ENCODE measurements at regions not wholly inside any gene's neighbourhood (a gene's known extent, or its start where the extent isn't known, plus 50 kb on each side); places are given as distances from the start of the nearest gene placed in this dataset.

DNA sequence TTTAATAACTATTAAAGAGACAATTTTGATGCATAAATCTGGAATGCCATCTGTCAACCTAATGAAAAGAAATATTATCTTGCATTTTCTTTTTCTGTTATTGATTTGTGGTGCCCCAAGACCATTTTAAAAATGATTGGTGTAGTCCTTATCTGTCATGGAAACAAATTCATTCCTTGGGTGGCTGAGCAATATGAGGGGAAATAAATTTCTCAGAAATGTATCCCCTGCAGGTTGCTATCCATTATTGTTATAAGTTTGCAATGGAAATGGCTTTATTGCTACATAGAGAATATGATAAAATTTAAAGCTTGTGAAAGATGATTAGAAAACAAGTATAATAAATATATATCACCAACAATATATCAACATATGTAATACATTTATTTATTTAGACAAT, 607.0 kb downstream of the DNAJB9 start:
- no peaks in the 10 kb centered on the region for H3K79me2 ChIP-seq (ENCODE audit: low read length)
- intact Hi-C loops (cut with micrococcal nuclease): no loop called here
- H3K4me2 ChIP-seq (ENCODE audit: low read length): no peak overlapping the region
- BruUV-seq (replicated peaks): no TSS peak
- H3K9me2 ChIP-seq (replicated peaks; ENCODE audit: low read length): no peaks in the 10 kb centered on the region
- TF ChIP-seq EZH2phosphoT487 (IDR thresholded peaks at IDR 0.05; ENCODE audit: borderline replicate concordance, low read length) (no peak), EZH2 (IDR thresholded peaks at IDR 0.05; ENCODE audit: low read length, unreplicated experiment) (no peak)
- TF ChIP-seq, protein P1, sequence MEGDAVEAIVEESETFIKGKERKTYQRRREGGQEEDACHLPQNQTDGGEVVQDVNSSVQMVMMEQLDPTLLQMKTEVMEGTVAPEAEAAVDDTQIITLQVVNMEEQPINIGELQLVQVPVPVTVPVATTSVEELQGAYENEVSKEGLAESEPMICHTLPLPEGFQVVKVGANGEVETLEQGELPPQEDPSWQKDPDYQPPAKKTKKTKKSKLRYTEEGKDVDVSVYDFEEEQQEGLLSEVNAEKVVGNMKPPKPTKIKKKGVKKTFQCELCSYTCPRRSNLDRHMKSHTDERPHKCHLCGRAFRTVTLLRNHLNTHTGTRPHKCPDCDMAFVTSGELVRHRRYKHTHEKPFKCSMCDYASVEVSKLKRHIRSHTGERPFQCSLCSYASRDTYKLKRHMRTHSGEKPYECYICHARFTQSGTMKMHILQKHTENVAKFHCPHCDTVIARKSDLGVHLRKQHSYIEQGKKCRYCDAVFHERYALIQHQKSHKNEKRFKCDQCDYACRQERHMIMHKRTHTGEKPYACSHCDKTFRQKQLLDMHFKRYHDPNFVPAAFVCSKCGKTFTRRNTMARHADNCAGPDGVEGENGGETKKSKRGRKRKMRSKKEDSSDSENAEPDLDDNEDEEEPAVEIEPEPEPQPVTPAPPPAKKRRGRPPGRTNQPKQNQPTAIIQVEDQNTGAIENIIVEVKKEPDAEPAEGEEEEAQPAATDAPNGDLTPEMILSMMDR (conservative IDR thresholded peaks at IDR 0.05; ENCODE audit: low read depth, low read length): no peak
- ATAC-seq: no peak
- no peaks in the 10 kb centered on the region for H3F3A ChIP-seq (ENCODE audit: low read length, unreplicated experiment)
- ChIA-PET POLR2A (ENCODE audit: unreplicated experiment) (no interaction called here), CTCF (no interaction called here)
- DNase-seq: no peak
- H3K27me3 ChIP-seq (ENCODE audit: low read length): no peaks in the 10 kb centered on the region
- H3K4me3 ChIP-seq (ENCODE audit: low read length): no peak overlapping the region
- H3K27ac ChIP-seq (ENCODE audit: low read length): no peak overlapping the region
- H3K36me3 ChIP-seq (ENCODE audit: low read depth, low read length): no peaks in the 10 kb centered on the region
- no peaks in the 10 kb centered on the region for H3K4me1 ChIP-seq (ENCODE audit: insufficient read depth, low read length)
- no peak overlapping the region for H3K9ac ChIP-seq (ENCODE audit: low read length)
- no peaks in the 10 kb centered on the region for H4K20me1 ChIP-seq (ENCODE audit: low read length)
- peaks cover 28% of the 10 kb centered on the region; the same call in 1 of the 2 replicates for H3K9me3 ChIP-seq (ENCODE audit: low read length)
- H2AFZ ChIP-seq (ENCODE audit: low read length): no peak overlapping the region

DNA sequence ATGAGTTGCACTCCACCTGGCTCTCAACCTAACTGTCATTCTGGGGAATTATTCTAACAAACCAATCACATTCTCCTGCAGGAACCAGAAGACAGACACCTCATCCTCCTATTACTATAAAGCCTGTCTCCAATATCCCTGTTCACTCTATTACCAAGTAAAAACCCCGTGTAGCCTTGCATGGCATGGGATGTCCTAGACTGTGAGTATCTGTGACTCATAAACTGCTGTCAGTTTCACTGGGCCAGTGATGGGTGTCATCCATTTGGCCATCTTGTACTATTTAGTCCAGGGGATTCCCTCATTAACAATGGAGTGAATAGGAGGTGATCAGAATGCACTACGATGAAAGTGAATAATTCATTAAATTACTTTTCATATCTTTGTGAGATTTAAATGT, 608.7 kb downstream of the DNAJB9 start:
- Histone ChIP-seq H3K36me3 (ENCODE audit: low read depth, low read length) (no peaks in the 10 kb centered on the region), H3K27ac (ENCODE audit: low read length) (no peak overlapping the region), H3K4me2 (ENCODE audit: low read length) (no peak overlapping the region), H2AFZ (ENCODE audit: low read length) (no peak overlapping the region), H3K9me2 (replicated peaks; ENCODE audit: low read length) (no peaks in the 10 kb centered on the region), H3K4me1 (ENCODE audit: insufficient read depth, low read length) (no peaks in the 10 kb centered on the region), H3K4me3 (ENCODE audit: low read length) (no peak overlapping the region), H3K27me3 (ENCODE audit: low read length) (no peaks in the 10 kb centered on the region), H3K9ac (ENCODE audit: low read length) (no peak overlapping the region), H3F3A (ENCODE audit: low read length, unreplicated experiment) (no peaks in the 10 kb centered on the region), H3K79me2 (ENCODE audit: low read length) (no peaks in the 10 kb centered on the region), H4K20me1 (ENCODE audit: low read length) (no peaks in the 10 kb centered on the region), H3K9me3 (ENCODE audit: low read length) (peaks cover 28% of the 10 kb centered on the region; the same call in 1 of the 2 replicates)
- TF ChIP-seq, protein P1 (conservative IDR thresholded peaks at IDR 0.05; ENCODE audit: low read depth, low read length): no peak
- no peak for TF ChIP-seq EZH2phosphoT487 (IDR thresholded peaks at IDR 0.05; ENCODE audit: borderline replicate concordance, low read length)
- no peak for TF ChIP-seq EZH2 (IDR thresholded peaks at IDR 0.05; ENCODE audit: low read length, unreplicated experiment)
- no peak for DNase-seq
- POLR2A ChIA-PET (ENCODE audit: unreplicated experiment): no interaction called here
- CTCF ChIA-PET: no interaction called here
- no peak for ATAC-seq
- intact Hi-C loops (cut with micrococcal nuclease): no loop called here
- no TSS peak for BruUV-seq (replicated peaks)

DNA sequence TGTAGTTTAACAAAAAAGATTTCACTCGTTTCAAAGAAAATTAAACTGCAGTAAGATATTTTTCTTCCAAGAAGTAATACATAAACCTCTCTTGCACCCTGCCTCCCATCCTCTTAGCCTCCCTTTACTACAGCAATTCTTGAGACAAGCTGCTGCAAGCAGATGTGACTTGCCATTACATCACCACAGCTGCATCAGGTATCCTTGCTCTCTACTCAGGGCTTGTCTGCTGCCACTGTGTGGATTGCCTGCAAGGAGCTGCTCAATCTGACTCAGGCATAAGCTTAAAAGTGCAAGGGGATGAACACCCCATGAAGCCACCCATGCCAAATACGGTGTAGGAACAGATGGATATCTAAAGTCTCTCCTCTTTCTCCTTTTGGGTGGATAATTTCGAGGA, 609.9 kb downstream of the DNAJB9 start:
- Histone ChIP-seq H3K9me3 (ENCODE audit: low read length) (peaks cover 28% of the 10 kb centered on the region; the same call in 1 of the 2 replicates), H3K4me1 (ENCODE audit: insufficient read depth, low read length) (no peaks in the 10 kb centered on the region), H3K9me2 (replicated peaks; ENCODE audit: low read length) (no peaks in the 10 kb centered on the region), H2AFZ (ENCODE audit: low read length) (no peak overlapping the region), H3K4me2 (ENCODE audit: low read length) (no peak overlapping the region), H3F3A (ENCODE audit: low read length, unreplicated experiment) (no peaks in the 10 kb centered on the region), H3K9ac (ENCODE audit: low read length) (no peak overlapping the region), H4K20me1 (ENCODE audit: low read length) (no peaks in the 10 kb centered on the region), H3K79me2 (ENCODE audit: low read length) (no peaks in the 10 kb centered on the region), H3K27me3 (ENCODE audit: low read length) (no peaks in the 10 kb centered on the region), H3K36me3 (ENCODE audit: low read depth, low read length) (no peaks in the 10 kb centered on the region), H3K27ac (ENCODE audit: low read length) (no peak overlapping the region), H3K4me3 (ENCODE audit: low read length) (no peak overlapping the region)
- BruUV-seq (replicated peaks): no TSS peak
- ATAC-seq: no peak
- DNase-seq: no peak
- intact Hi-C loops (cut with micrococcal nuclease): no loop called here
- ChIA-PET CTCF (no interaction called here), POLR2A (ENCODE audit: unreplicated experiment) (no interaction called here)
- TF ChIP-seq EZH2phosphoT487 (IDR thresholded peaks at IDR 0.05; ENCODE audit: borderline replicate concordance, low read length) (no peak), EZH2 (IDR thresholded peaks at IDR 0.05; ENCODE audit: low read length, unreplicated experiment) (no peak)
- TF ChIP-seq, protein P1 (conservative IDR thresholded peaks at IDR 0.05; ENCODE audit: low read depth, low read length): no peak

Data from PC-3 (cell line).